HCT116 (cell line): ENCODE measurements at regions not wholly inside any gene's neighbourhood (a gene's known extent, or its start where the extent isn't known, plus 50 kb on each side); places are given as distances from the start of the nearest gene placed in this dataset.

Experiments
- ATAC-seq: fragments of 200-7000 bp; cut with Tn5 transposase; 2 replicates; pipeline ENCODE4 v1.9.1; 2020; ENCODE audit warnings: mild to moderate bottlenecking, moderate library complexity
- BruUV-seq: library from RNA; stranded (reverse); fragments of 400-500 nt; replicated peaks from 2 replicates; lab custom pipeline; 2021; lab: Mats Ljungman, UMichigan
- CTCF ChIA-PET: fragments of 300-600 bp; sonication (Branson Sonifier 250); formaldehyde crosslinking; loops from one replicate; lab custom pipeline; 2021; ENCODE audit warnings: antibody characterized with exemption; lab: Charles Lee
- POLR2A ChIA-PET: fragments of 300-600, 350-600 bp; sonication (Branson Sonifier 250); formaldehyde crosslinking; loops from one replicate; lab custom pipeline; 2021; ENCODE audit warnings: antibody characterized with exemption; lab: Charles Lee
- RAD21 ChIA-PET, 2 experiments: fragments of 300-600 bp; sonication (Branson Sonifier 250); formaldehyde crosslinking; loops; one replicate each; lab custom pipeline; 2023; ENCODE audit warnings: low total read pairs in 2 of 2; ENCODE audit not compliant: uncharacterized antibody in 2 of 2, unreplicated experiment in 2 of 2, low non-redundant PET in 1 of 2; lab: Charles Lee
- DNase-seq: peaks from one replicate; pipeline ENCODE4 v3.0.0-alpha.2; 2010; ENCODE audit warnings: low read depth, low spot score
- H2AFZ ChIP-seq: fragments of 200-600 bp; shearing (Covaris generic), sonication (generic); 2 replicates; pipeline ENCODE4 v1.6.1; 2017; ENCODE audit warnings: low read depth, mixed run types, mixed read lengths, antibody characterized with exemption, low read length; ENCODE audit not compliant: poor library complexity, severe bottlenecking
- H3K27ac ChIP-seq: 2 replicates; pipeline ENCODE4 v1.5.1; 2012; ENCODE audit warnings: low read depth, low read length
- H3K27me3 ChIP-seq: fragments of 200-600 bp; sonication (generic); 2 replicates; pipeline ENCODE4 v1.6.1; 2016; ENCODE audit warnings: mixed run types, low read length, mixed read lengths; ENCODE audit not compliant: insufficient read depth
- H3K36me3 ChIP-seq, 2 experiments: fragments of 200-500 bp in 1 of 2; fragments of 200-600 bp in 1 of 2; sonication (Bioruptor generic) in 1 of 2; sonication (generic) in 1 of 2; 2 replicates each; pipeline versions ENCODE4 v1.5.1 to v1.6.1; 2014 to 2016; ENCODE audit warnings: low read length in 2 of 2, inconsistent platforms in 1 of 2, mixed read lengths in 1 of 2, mixed run types in 1 of 2; ENCODE audit not compliant: insufficient read depth in 2 of 2, control insufficient read depth in 1 of 2
- H3K4me1 ChIP-seq, 2 experiments: fragments of 200-600 bp in 1 of 2; sonication (generic) in 1 of 2; 2 replicates each; pipeline versions ENCODE4 v1.5.1 to v1.6.1; 2012 to 2017; ENCODE audit warnings: low read length in 2 of 2, inconsistent platforms in 1 of 2, mild to moderate bottlenecking in 1 of 2, mixed read lengths in 1 of 2, mixed run types in 1 of 2, moderate library complexity in 1 of 2; ENCODE audit not compliant: insufficient read depth in 2 of 2, control insufficient read depth in 1 of 2
- H3K4me2 ChIP-seq: fragments of 200-600 bp; sonication (generic); 2 replicates; pipeline ENCODE4 v1.6.1; 2017; ENCODE audit warnings: mixed run types, low read length, mixed read lengths
- H3K4me3 ChIP-seq, 2 experiments: fragments of 200-600 bp in 1 of 2; sonication (generic) in 1 of 2; replicated peaks in 1 of 2; 2 replicates each; pipeline ENCODE4 v1.5.1; 2011 to 2016; ENCODE audit warnings: low read length in 2 of 2, control low read depth in 1 of 2, low read depth in 1 of 2, mild to moderate bottlenecking in 1 of 2, mixed read lengths in 1 of 2, mixed run types in 1 of 2
- H3K79me2 ChIP-seq: fragments of 200-600 bp; sonication (generic); 2 replicates; pipeline ENCODE4 v1.6.1; 2017; ENCODE audit warnings: mild to moderate bottlenecking, mixed run types, low read length, moderate library complexity, mixed read lengths; ENCODE audit not compliant: insufficient read depth
- H3K9ac ChIP-seq: fragments of 200-600 bp; sonication (generic); 2 replicates; pipeline ENCODE4 v1.6.1; 2016; ENCODE audit warnings: low read length, mixed read lengths
- H3K9me2 ChIP-seq: fragments of 200-600 bp; sonication (generic), shearing (Covaris generic); 2 replicates; pipeline ENCODE4 v1.6.1; 2017; ENCODE audit warnings: mixed run types, mild to moderate bottlenecking, moderate library complexity; ENCODE audit not compliant: insufficient read depth
- H3K9me3 ChIP-seq, 2 experiments: fragments of 200-500 bp in 1 of 2; fragments of 200-600 bp in 1 of 2; sonication (Bioruptor generic) in 1 of 2; sonication (generic) in 1 of 2; 2 replicates each; pipeline ENCODE4 v1.6.1; 2014 to 2017; ENCODE audit warnings: low read length in 2 of 2, mixed read lengths in 2 of 2, inconsistent platforms in 1 of 2, low read depth in 1 of 2, mild to moderate bottlenecking in 1 of 2, mixed run types in 1 of 2, moderate library complexity in 1 of 2; ENCODE audit not compliant: control insufficient read depth in 1 of 2, insufficient read depth in 1 of 2
- H4K20me1 ChIP-seq: fragments of 200-600 bp; sonication (generic), shearing (Covaris generic); 2 replicates; pipeline ENCODE4 v1.6.1; 2017; ENCODE audit warnings: mixed run types, mild to moderate bottlenecking, moderate library complexity; ENCODE audit not compliant: insufficient read depth
- CBX3 ChIP-seq: IDR thresholded peaks from 2 replicates; pipeline ENCODE4 v1.6.1; 2012; ENCODE audit warnings: low read depth
- CEBPB ChIP-seq: IDR thresholded peaks from 2 replicates; pipeline ENCODE4 v1.6.1; 2012; ENCODE audit warnings: low read depth
- CTCF ChIP-seq, 3 experiments: fragments of 200-600 bp in 1 of 3; sonication (generic) in 1 of 3; IDR thresholded peaks in 2 of 3; conservative IDR thresholded peaks in 1 of 3; 2 replicates each; pipeline ENCODE4 v1.5.1; 2012 to 2017; ENCODE audit warnings: low read depth in 2 of 3, low read length in 2 of 3, antibody characterized with exemption in 1 of 3, borderline replicate concordance in 1 of 3, control low read depth in 1 of 3, mild to moderate bottlenecking in 1 of 3, mixed read lengths in 1 of 3, mixed run types in 1 of 3, moderate library complexity in 1 of 3; ENCODE audit not compliant: insufficient read depth in 1 of 3
- EGR1 ChIP-seq: IDR thresholded peaks from 2 replicates; pipeline ENCODE4 v1.6.1; 2012; ENCODE audit warnings: low read depth
- EZH2 ChIP-seq: fragments of 200-600 bp; sonication (generic); IDR thresholded peaks from 2 replicates; pipeline ENCODE4 v1.6.1; 2017; ENCODE audit warnings: antibody characterized with exemption, mixed run types
- EZH2phosphoT487 ChIP-seq: fragments of 200-600 bp; IDR thresholded peaks from 2 replicates; pipeline ENCODE4 v1.6.1; 2018; ENCODE audit warnings: antibody characterized with exemption, borderline replicate concordance
- RAD21 ChIP-seq: IDR thresholded peaks from 2 replicates; pipeline ENCODE4 v1.6.1; 2012; ENCODE audit warnings: low read depth, mild to moderate bottlenecking
- SIN3A ChIP-seq: IDR thresholded peaks from 2 replicates; pipeline ENCODE4 v1.6.1; 2012; ENCODE audit warnings: low read depth
- SP1 ChIP-seq: IDR thresholded peaks from 2 replicates; pipeline ENCODE4 v1.6.1; 2012; ENCODE audit warnings: low read depth
- SRF ChIP-seq: IDR thresholded peaks from 2 replicates; pipeline ENCODE4 v1.6.1; 2012; ENCODE audit warnings: low read depth
- TCF7L2 ChIP-seq: IDR thresholded peaks from 2 replicates; pipeline ENCODE4 v1.7.0; 2011; ENCODE audit warnings: borderline replicate concordance, inconsistent platforms; ENCODE audit not compliant: insufficient read depth, insufficient read length; ENCODE audit errors: extremely low read depth
- YY1 ChIP-seq: IDR thresholded peaks from 2 replicates; pipeline ENCODE4 v1.6.1; 2011; ENCODE audit warnings: low read length, low read depth, moderate library complexity, mild to moderate bottlenecking; ENCODE audit not compliant: insufficient replicate concordance; ENCODE audit errors: extremely low read depth
- ZBTB33 ChIP-seq: IDR thresholded peaks from 2 replicates; pipeline ENCODE4 v1.6.1; 2011; ENCODE audit warnings: mild to moderate bottlenecking, low read length, moderate library complexity; ENCODE audit not compliant: insufficient replicate concordance; ENCODE audit errors: extremely low read depth
- ZNF274 ChIP-seq: fragments of 200-500 bp; sonication (Bioruptor generic); IDR thresholded peaks from 2 replicates; pipeline ENCODE4 v1.6.1; 2014; ENCODE audit warnings: mild to moderate bottlenecking, low read depth, low read length, inconsistent platforms
- intact Hi-C: fragments of 100-400 bp; cut with micrococcal nuclease; formaldehyde crosslinking; loops from 2 replicates; pipeline ENCODE4 v1.10.0; 2022
- TF ChIP-seq, protein P1 (sequence below): IDR thresholded peaks from 2 replicates; pipeline ENCODE4 v1.6.1; 2012

GRCh38 chr5:126219616-126220015 lies 203.6 kb upstream of the GRAMD2B start (continued):
- TF ChIP-seq CTCF (IDR thresholded peaks at IDR 0.05 in 2 of 3, conservative IDR thresholded peaks at IDR 0.05 in 1 of 3; ENCODE audit: borderline replicate concordance in 1 of 3, insufficient read depth in 1 of 3, low read depth in 2 of 3, low read length in 2 of 3) (no peak), CBX3 (no peak)

DNA sequence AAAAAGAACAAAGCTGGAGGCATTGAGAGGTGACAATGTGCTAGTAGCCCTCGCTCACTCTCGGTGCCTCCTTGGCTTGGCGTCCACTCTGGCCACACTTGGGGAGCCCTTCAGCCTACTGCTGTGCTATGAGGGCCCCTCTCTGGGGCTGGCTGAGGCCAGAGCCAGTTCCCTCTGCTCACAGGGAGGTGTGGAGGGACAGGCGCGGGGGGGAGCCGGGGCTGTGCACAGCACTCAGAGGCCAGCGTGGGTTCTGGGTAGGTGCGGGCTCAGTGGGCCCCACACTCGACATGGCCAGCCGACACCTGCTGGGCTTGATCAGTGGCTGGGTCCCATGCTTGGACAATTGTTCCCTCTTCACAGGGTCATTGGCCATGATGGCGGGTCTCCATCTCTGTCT lies 202.5 kb upstream of the GRAMD2B start:
- CTCF ChIA-PET, result no interaction called here
- POLR2A ChIA-PET, result no interaction called here
- Histone ChIP-seq H3K4me2 (no peak overlapping the region), H3K9ac (no peak overlapping the region), H4K20me1 (no peaks in the 10 kb centered on the region), H3K27me3 (no peaks in the 10 kb centered on the region), H3K9me3 (no peaks in the 10 kb centered on the region), H3K4me1 (no peaks in the 10 kb centered on the region), H3K27ac (no peak overlapping the region), H3K79me2 (no peaks in the 10 kb centered on the region), H2AFZ (no peak overlapping the region), H3K4me3 (no peak overlapping the region), H3K9me2 (no peaks in the 10 kb centered on the region), H3K36me3 (no peaks in the 10 kb centered on the region)
- TF ChIP-seq CTCF (IDR thresholded peaks at IDR 0.05 in 2 of 3, conservative IDR thresholded peaks at IDR 0.05 in 1 of 3; ENCODE audit: borderline replicate concordance in 1 of 3, insufficient read depth in 1 of 3, low read depth in 2 of 3, low read length in 2 of 3) (no peak), ZNF274 (no peak), RAD21 (no peak), YY1 (no peak), EZH2 (no peak), EZH2phosphoT487 (no peak), CEBPB (no peak), EGR1 (no peak), CBX3 (no peak), TCF7L2 (no peak), ZBTB33 (no peak), SIN3A (no peak), SRF (no peak), SP1 (no peak)
- TF ChIP-seq, protein P1, sequence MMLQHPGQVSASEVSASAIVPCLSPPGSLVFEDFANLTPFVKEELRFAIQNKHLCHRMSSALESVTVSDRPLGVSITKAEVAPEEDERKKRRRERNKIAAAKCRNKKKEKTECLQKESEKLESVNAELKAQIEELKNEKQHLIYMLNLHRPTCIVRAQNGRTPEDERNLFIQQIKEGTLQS, result no peak
- RAD21 ChIA-PET, result no interaction called here
- no TSS peak for BruUV-seq
- intact Hi-C loops, result no loop called here
- no peak for ATAC-seq
- DNase-seq, result no peak
